ENCODE measurements at regions not wholly inside any gene's neighbourhood (a gene's known extent, or its start where the extent isn't known, plus 50 kb on each side); places are given as distances from the start of the nearest gene placed in this dataset.

DNA sequence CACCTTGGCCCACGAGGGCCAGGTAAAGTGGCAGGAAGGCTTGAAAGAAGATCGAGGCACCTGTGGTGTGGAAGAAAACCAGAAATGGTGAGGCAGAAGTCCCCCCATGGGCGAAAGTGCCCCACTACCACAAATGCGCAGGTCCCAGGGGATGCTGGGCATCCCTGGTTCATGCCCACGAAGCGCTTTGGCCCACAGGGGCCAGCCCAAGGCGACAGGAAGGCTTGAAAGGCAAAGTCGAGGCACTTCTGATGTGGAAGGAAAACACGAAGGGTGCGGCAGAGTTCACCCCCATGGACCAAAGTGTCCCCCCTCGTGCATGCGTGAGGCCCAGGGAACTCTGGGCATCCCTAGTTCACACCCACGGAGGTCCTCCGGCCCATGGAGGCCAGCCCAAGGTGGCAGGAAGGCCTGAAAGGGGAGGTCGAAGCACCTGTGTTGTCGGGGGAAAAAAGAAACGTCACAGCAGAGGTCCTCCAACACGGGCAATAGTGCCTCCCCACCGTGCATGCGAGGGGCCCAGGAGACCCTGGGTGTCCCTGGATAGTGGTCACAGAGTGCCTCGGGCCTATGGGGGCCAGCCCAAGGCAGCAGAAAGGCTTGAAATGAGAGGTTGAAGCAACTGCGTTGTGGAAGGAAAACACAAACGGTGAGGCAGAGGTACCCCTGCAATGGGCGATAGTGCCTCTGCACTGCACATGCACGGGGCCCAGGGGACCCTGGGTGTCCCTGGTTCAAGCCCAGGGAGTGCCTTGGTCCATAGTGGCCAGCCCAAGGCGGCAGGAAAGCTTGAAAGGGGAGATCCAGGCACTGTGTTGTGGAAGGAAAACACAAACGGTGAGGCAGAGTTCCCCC lies 373.9 kb downstream of the ALG10 start:
- DNase-seq = peak; percentile 2 to 14 (median 3)
- H3K36me3 ChIP-seq = no peaks in the 10 kb centered on the region
- intact Hi-C loops (cut with DNase I) = no loop called here
- WGBS, 3 donors = 56 to 65% (median 58%) methylated on average over 27 of the region's 27 CpGs
- H3K27ac ChIP-seq = no peak overlapping the region
- TF ChIP-seq, protein P1, sequence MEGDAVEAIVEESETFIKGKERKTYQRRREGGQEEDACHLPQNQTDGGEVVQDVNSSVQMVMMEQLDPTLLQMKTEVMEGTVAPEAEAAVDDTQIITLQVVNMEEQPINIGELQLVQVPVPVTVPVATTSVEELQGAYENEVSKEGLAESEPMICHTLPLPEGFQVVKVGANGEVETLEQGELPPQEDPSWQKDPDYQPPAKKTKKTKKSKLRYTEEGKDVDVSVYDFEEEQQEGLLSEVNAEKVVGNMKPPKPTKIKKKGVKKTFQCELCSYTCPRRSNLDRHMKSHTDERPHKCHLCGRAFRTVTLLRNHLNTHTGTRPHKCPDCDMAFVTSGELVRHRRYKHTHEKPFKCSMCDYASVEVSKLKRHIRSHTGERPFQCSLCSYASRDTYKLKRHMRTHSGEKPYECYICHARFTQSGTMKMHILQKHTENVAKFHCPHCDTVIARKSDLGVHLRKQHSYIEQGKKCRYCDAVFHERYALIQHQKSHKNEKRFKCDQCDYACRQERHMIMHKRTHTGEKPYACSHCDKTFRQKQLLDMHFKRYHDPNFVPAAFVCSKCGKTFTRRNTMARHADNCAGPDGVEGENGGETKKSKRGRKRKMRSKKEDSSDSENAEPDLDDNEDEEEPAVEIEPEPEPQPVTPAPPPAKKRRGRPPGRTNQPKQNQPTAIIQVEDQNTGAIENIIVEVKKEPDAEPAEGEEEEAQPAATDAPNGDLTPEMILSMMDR (IDR thresholded peaks at IDR 0.05) = no peak
- no peaks in the 10 kb centered on the region for H3K27me3 ChIP-seq
- H3K4me3 ChIP-seq = no peak overlapping the region
- no peaks in the 10 kb centered on the region for H3K4me1 ChIP-seq (ENCODE audit: insufficient read depth)
- peaks cover 0 to 11% of the 10 kb centered on the region in 2 donors for H3K9me3 ChIP-seq

DNA sequence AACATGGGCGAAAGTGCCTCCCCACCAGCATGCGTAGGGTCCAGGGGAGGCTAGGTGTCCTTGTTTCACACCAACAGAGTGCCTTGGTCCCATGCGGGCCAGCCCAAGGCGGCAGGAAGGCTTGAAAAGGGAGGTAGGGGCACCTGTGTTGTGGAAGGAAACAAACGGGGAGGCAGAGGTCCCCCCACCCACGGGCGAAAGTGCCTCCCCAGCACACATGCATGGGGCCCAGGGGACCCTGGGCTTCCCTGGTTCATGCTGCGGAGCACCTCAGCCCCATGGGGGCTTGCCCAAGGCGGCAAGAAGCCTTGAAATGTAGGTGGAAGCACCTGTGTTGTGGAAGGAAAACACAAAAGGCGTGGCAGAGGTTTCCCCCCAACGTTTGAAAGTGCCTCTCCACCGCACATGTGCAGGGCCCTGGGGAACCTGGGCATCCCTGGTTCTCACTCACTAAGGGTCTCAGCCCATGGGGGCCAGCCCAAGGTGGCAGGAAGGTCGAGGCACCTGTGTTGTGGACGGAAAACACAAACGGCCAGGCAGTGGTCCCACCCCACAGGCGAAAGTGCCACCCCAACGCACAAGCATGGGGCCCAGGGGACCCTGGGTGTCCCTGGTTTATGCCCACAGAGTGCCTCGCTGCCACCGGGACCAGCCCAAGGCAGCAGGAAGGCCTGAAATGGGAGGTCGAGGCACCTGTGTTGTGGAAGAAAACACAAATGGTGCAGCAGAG lies 374.7 kb downstream of the ALG10 start:
- TF ChIP-seq EP300 (IDR thresholded peaks at IDR 0.05) (no peak), POLR2A (IDR thresholded peaks at IDR 0.05) (no peak)
- TF ChIP-seq, protein P1 (IDR thresholded peaks at IDR 0.05) = no peak
- DNase-seq = peak in 3 of 5 donors; percentile 2 to 5 (median 3)
- peaks cover 0 to 11% of the 10 kb centered on the region in 2 donors for H3K9me3 ChIP-seq
- 57 to 68% (median 60%) methylated on average over 20 of the region's 20 CpGs for WGBS, 3 donors
- no peaks in the 10 kb centered on the region for H3K36me3 ChIP-seq
- no peaks in the 10 kb centered on the region for H3K27me3 ChIP-seq
- H3K4me1 ChIP-seq (ENCODE audit: insufficient read depth) = no peaks in the 10 kb centered on the region
- intact Hi-C loops (cut with DNase I) = no loop called here
- H3K27ac ChIP-seq = no peak overlapping the region
- no peak overlapping the region for H3K4me3 ChIP-seq

DNA sequence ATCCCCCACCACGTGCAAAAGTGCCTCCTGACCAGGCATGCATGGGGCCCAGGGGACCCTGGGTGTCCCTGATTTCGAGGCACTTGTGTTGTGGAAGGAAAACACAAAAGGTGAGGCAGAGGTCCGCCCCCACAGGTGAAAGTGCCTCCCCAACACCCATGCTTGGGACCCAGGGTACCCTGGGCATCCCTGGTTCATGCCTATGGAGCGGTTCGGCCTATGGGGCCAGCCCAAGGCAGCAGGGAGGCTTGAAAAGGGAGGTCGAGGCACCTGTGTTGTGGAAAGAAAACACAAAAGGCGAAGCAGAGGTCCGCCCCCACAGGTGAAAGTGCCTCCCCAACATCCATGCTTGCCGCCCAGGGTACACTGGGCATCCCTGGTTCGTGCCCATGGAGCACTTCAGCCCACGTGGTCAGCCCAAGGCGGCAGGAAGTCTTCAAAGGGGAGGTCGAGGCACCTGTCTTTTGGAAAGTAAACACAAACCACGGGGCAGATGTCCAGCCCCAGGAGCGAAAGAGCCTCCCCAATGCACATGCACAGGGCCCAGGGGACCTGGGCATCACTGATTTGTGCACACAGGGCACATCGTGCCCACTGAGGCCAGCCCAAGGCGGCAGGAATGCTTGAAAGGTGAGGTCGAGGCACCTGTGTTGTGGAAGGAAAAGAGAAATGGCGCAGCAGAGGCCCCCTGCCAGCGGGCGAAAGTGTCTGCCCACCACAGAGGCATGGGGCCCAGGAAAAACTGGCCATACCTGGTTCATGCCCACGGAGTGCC lies 375.5 kb downstream of the ALG10 start:
- WGBS, 3 donors = 64 to 74% (median 67%) methylated on average over 22 of the region's 22 CpGs
- H3K4me3 ChIP-seq = no peak overlapping the region
- H3K4me1 ChIP-seq (ENCODE audit: insufficient read depth) = no peaks in the 10 kb centered on the region
- H3K36me3 ChIP-seq = no peaks in the 10 kb centered on the region
- TF ChIP-seq POLR2A (IDR thresholded peaks at IDR 0.05) = no peak
- TF ChIP-seq, protein P1 (IDR thresholded peaks at IDR 0.05) = no peak
- TF ChIP-seq EP300 (IDR thresholded peaks at IDR 0.05) = no peak
- intact Hi-C loops (cut with DNase I) = no loop called here
- H3K27me3 ChIP-seq = no peaks in the 10 kb centered on the region
- peaks cover 0 to 11% of the 10 kb centered on the region in 2 donors for H3K9me3 ChIP-seq
- H3K27ac ChIP-seq = no peak overlapping the region
- DNase-seq = peak; percentile 1 to 9 (median 5)

DNA sequence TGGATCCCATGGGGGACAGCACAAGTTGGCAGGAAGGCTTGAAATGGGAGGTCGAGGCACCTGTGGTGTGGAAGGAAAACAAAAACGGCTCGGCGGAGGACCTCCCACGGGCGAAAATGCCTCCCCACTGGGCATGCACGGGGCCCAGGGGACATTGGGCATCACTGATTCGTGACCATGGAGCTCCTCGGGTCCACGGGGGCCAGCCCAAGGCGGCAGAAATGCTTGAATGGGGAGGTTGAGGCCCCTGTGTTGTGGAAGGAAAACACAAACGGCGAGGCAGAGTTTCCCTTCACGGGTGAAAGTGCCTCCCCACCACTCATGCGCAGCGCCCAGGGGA lies 376.0 kb downstream of the ALG10 start:
- peaks cover 0 to 11% of the 10 kb centered on the region in 2 donors for H3K9me3 ChIP-seq
- DNase-seq = peak in 3 of 5 donors; percentile 2 to 4 (median 3)
- intact Hi-C loops (cut with DNase I) = no loop called here
- H3K4me1 ChIP-seq (ENCODE audit: insufficient read depth) = no peaks in the 10 kb centered on the region
- H3K27ac ChIP-seq = no peak overlapping the region
- TF ChIP-seq, protein P1 (IDR thresholded peaks at IDR 0.05) = no peak
- TF ChIP-seq EP300 (IDR thresholded peaks at IDR 0.05) = no peak
- TF ChIP-seq POLR2A (IDR thresholded peaks at IDR 0.05) = no peak
- no peak overlapping the region for H3K4me3 ChIP-seq
- no peaks in the 10 kb centered on the region for H3K27me3 ChIP-seq
- 58 to 67% (median 63%) methylated on average over 16 of the region's 16 CpGs for WGBS, 3 donors
- no peaks in the 10 kb centered on the region for H3K36me3 ChIP-seq
